ENCODE measurements at regions not wholly inside any gene's neighbourhood (a gene's known extent, or its start where the extent isn't known, plus 50 kb on each side); places are given as distances from the start of the nearest gene placed in this dataset.
A peak's percentile ranks its signal among the peaks of the same experiment; 100 is the strongest.

DNA sequence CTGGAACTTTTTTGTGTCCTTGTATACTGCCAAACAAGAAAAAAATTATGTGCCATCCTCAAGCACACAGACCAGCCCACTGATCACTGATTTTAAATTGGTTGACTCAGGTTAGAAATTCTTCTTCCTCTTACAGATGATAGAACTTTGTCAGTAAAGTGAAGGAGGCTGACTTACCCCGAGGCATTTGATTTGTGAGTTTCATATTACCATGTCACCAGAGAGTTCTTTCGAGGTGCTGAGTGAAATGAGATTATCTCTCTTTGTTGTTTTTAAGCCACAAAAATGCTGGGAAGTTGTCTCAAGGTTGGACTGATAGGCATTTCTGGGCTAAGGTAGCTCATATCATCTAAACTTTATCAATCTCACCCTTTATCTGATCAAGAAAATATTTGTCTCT is 78.8 kb upstream of the FAM180A start:
- no peak for DNase-seq

DNA sequence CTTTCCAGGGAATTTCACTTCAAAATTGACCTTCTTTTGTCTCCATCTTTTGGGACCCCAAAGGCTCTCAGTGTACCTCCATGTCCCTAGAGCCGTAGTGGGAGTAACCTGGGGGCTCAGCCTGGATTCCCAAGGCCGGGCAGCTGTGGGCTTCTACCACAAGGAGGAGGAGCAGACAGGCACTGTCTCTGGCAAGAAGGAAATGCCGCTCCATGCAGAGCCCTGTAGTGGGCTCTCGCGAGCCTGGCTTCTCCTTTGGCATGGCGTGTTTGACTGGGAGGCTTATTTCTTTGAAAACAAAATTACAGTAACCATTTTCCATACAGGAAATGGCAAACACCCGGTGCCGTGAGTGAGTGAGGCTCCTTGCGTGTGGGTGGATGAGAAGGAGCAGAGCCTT is 76.8 kb upstream of the FAM180A start:
- DNase-seq: no peak

DNA sequence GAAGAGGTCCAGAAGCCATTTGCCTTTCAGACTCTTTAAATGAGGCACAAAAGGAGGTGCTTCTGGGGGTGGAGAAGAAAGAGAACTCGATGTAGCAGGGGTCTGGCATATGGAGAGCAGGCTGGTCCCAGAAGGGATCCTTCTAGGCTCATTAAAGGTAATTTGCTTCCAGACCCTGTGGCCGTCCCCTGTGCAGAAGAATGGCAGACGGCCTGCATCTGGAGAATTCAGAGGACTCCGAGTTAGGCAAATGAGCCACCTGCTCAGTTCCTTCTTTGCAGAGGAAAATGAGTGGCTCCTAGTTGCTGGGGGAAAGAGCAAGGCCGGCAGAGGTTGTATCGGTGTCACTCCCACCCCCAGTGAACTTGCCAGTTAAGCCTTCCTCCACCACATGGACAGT is 73.8 kb upstream of the FAM180A start:
- no peak for DNase-seq

- no peak for DNase-seq
These were observed 69.0 kb upstream of the FAM180A start for GRCh38 chr7:135817583-135817982.

DNA sequence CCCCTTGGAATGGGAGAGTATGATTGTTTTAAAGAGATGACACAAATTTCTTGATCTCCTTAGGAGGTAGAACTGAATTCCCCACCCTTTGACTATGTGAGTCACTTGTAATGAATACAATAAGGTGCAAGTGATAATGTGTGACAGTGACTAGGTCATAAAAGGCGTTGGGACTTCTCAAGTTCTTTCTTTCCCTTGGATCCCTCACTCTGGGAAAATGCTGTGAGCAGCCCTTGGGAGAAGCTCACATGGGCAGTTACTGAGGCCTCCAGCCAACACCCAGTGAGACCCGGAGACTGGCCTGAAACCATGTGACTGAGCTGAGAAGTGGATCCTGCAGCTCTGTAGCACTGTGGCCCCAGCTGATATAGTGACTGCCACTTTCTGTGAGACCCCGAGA is 66.4 kb upstream of the FAM180A start:
- no peak for DNase-seq

- no peak for DNase-seq
These were observed 63.5 kb upstream of the FAM180A start for GRCh38 chr7:135812148-135812547.

DNA sequence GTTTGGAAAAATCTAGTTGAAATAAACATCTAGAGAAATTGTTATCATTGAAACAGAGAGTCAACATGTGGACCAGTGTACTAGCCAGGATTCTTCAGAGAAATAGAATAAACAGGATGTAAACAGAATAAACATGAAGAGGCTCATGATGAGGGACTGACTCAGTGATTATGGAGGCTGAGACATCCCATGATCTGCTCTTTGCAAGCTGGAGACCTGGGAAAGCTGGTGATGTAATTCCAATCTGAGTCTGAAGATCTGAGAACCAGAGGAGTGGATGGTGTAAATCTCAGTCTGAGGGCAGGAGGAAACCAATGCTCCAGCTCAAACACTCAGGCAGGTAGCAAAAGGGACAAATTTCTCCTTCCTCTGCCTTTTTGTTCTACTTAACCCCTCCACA is 62.9 kb upstream of the FAM180A start:
- DNase-seq: no peak

- no peak for DNase-seq
These were observed 59.6 kb upstream of the FAM180A start for GRCh38 chr7:135808206-135808605.

DNA sequence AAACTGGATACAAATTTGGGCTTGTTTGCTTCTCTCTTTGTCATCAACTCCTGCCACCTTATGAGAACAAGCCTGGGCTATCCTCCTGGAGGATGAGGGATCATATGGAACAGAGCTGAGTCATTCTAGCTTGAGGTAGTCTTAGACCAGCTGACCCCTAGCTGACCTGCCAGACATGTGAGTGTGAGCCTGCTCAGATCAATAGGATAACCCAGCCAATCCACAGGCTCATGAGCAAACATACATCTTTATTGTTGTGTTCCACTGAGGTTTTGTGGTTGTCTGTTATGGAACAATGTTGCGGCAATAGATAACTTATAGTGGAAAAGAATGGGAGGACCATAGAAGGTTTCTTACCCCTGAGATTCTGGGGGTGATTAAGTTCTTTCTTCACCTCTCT is 54.5 kb upstream of the FAM180A start:
- no peak for DNase-seq

GRCh38 chr7:135802697-135803096 is 54.1 kb upstream of the FAM180A start:
- no peak for DNase-seq

GRCh38 chr7:135801877-135802276 is 53.3 kb upstream of the FAM180A start:
- DNase-seq: peak; percentile 63 to 81

DNA sequence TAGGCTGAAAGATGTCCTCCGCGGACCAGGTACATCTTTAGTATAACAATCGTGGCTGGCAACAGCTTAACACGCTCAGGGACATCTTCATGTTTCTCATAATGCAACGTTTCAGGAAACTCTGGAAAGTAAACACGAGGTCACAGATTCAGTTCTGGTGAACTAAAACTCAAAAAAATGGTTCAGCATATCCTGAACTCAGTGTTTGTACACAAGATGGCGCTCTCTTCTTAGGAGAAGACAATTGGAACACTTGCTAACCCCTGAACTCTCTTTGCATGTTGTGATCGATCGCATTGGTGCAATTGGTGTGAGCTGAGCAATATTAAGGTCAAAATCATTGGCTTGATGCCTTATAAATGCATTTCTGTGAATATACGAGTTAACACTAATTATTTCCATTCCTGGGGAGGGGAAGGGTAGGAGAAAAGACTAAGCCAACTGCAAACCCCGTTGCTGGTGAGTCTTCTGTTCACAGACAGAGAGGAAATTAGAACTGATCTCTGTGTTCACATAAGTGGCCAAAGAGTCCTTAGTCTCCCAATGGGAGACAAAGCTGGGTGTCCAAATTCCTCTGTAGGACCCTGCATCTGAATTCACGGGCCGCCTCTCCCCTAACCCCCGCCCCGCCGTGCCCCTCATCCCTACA is 52.6 kb upstream of the FAM180A start:
- peak; percentile 81 for DNase-seq

DNA sequence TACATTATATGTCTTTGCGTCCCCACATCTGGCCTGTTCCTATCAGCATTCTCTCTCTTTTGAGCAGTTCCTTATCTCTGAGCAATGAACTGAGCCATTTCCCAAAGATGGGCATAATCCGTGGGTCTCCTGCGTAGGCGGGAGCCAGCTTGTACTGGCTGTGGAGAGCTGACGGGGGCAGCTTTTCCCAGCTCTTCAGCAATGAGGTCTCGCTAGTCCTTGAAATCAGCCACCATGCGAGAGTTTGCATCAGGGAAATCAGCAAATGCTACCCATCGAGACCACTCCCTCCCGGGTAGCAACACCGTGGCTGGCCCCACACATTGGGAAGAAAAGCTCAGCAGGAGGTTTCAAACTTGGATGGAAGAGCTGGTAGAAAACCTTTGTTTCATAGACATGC is 51.9 kb upstream of the FAM180A start:
- no peak for DNase-seq

- DNase-seq: no peak
These were observed 51.3 kb upstream of the FAM180A start for GRCh38 chr7:135799881-135800280.

Data from NCI-H2081 (cell line).